Heart left ventricle (tissue), 13 donors: ENCODE measurements at regions not wholly inside any gene's neighbourhood (a gene's known extent, or its start where the extent isn't known, plus 50 kb on each side); places are given as distances from the start of the nearest gene placed in this dataset.

Experiments used
- POLR2A ChIP-seq, 2 donors: fragments of 450-650 bp; IDR thresholded peaks; one replicate each; pipeline ENCODE4 v1.6.1; 2017; ENCODE audit warnings: antibody characterized with exemption in 2 of 2, mild to moderate bottlenecking in 2 of 2, moderate library complexity in 2 of 2
- TF ChIP-seq, protein P1 (sequence below), 12 donors: fragments of 200-600 bp; sonication (generic) in 4 of 12; IDR thresholded peaks; one replicate each; pipeline versions ENCODE4 v1.5.0 to v1.8.0; 2018 to 2022; ENCODE audit warnings: antibody characterized with exemption in 12 of 12, mild to moderate bottlenecking in 5 of 12
- donor health status: ischemic (EF 13 %, LVEDD 7.1; RV severe dilation, severe dysfunction).
- donor health status: DM: no; HTN: yes; CAD: no.
- donor health status: DM: no; HTN: no; CAD: no.
- donor health status: ischemic (EF 25% LVEDD 6.9; RV normal size, moderate dysfunction).
- donor health status: ischemic (EF 25% LVEDD 5.7; RV mildly dilated, moderate dysfunction).
- donor health status: ischemic (EF 35%, LVEDD 5.7; RV mildly dilated, moderate dysfunction).
- donor health status: nonischemic (EF 11% LVEDD 7.7; RV severe dilation, severe dysfunction).
- donor health status: DM: yes; HTN: yes; CAD: no.
- donor health status: PGD.
- donor health status: ischemic (EF 29% LVEDD 5.4; RV normal size, mild dysfunction).
- donor health status: nonischemic (EF 23%, LVEDD 6.1; RV moderate dilation, normal function).

DNA sequence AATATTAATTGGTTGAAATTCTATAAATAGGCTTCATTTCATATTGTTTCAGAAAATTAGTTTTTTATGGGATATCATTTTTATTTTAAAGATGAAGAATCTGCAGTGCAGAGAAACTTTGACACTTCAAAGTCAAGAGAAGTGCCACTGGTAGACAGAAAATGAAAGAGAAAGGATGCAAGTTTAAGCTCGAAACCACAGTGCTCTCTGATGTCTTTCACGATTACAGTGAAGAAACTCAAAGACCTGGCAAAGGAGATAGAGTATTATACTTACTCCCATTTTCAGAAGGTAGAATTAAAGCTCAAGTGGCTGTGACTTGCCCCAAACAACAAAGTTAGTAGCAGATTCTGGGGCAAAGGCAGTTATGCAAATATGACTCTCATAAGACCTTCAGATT lies 745.4 kb downstream of the TECRL start:
- TF ChIP-seq, protein P1, sequence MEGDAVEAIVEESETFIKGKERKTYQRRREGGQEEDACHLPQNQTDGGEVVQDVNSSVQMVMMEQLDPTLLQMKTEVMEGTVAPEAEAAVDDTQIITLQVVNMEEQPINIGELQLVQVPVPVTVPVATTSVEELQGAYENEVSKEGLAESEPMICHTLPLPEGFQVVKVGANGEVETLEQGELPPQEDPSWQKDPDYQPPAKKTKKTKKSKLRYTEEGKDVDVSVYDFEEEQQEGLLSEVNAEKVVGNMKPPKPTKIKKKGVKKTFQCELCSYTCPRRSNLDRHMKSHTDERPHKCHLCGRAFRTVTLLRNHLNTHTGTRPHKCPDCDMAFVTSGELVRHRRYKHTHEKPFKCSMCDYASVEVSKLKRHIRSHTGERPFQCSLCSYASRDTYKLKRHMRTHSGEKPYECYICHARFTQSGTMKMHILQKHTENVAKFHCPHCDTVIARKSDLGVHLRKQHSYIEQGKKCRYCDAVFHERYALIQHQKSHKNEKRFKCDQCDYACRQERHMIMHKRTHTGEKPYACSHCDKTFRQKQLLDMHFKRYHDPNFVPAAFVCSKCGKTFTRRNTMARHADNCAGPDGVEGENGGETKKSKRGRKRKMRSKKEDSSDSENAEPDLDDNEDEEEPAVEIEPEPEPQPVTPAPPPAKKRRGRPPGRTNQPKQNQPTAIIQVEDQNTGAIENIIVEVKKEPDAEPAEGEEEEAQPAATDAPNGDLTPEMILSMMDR (IDR thresholded peaks at IDR 0.05): no peak
- TF ChIP-seq POLR2A (IDR thresholded peaks at IDR 0.05): no peak
